ENCODE measurements at regions not wholly inside any gene's neighbourhood (a gene's known extent, or its start where the extent isn't known, plus 50 kb on each side); places are given as distances from the start of the nearest gene placed in this dataset.

- 75 to 88% methylated on average over 3 of the region's 3 CpGs for WGBS, 2 donors
- ATAC-seq (no peak), DNase-seq (no peak)
- no peaks in the 10 kb centered on the region for H3K9me3 ChIP-seq
- no peaks in the 10 kb centered on the region for H3K27me3 ChIP-seq
- H3K4me3 ChIP-seq = no peak overlapping the region
- intact Hi-C loops (cut with DNase I) = no loop called here
- no peaks in the 10 kb centered on the region for H3K4me1 ChIP-seq
- TF ChIP-seq, protein P1, sequence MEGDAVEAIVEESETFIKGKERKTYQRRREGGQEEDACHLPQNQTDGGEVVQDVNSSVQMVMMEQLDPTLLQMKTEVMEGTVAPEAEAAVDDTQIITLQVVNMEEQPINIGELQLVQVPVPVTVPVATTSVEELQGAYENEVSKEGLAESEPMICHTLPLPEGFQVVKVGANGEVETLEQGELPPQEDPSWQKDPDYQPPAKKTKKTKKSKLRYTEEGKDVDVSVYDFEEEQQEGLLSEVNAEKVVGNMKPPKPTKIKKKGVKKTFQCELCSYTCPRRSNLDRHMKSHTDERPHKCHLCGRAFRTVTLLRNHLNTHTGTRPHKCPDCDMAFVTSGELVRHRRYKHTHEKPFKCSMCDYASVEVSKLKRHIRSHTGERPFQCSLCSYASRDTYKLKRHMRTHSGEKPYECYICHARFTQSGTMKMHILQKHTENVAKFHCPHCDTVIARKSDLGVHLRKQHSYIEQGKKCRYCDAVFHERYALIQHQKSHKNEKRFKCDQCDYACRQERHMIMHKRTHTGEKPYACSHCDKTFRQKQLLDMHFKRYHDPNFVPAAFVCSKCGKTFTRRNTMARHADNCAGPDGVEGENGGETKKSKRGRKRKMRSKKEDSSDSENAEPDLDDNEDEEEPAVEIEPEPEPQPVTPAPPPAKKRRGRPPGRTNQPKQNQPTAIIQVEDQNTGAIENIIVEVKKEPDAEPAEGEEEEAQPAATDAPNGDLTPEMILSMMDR (IDR thresholded peaks at IDR 0.05) = no peak
- TF ChIP-seq POLR2A (IDR thresholded peaks at IDR 0.05) = no peak
- no peaks in the 10 kb centered on the region for H3K36me3 ChIP-seq (replicated peaks in 1 of 2; ENCODE audit: insufficient read depth in 1 of 2, low read depth in 2 of 2)
- H3K27ac ChIP-seq = no peak overlapping the region
These were observed 260.9 kb upstream of the CWC22 start for GRCh38 chr2:180268006-180268405.

DNA sequence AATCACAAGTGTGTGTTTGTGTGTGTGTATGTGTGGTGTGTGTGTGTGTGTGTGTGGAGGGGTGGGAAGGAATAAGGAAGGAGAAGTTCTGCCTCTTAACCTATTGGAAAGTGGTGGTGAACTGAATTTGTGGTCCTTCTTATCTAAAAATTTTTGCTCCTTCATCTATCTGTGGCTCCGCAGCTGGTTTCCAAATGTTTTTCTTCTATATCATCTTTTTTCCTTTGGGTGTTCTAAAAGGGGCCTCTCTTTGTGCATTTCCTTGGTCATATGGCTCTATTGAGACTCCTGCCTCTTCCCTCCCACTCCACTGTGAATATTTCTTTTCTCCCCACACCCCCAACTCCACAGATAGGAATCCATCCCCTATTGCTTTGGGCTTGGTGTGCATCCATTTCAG, 254.9 kb upstream of the CWC22 start:
- no peak overlapping the region for H3K4me3 ChIP-seq
- intact Hi-C loops (cut with DNase I) = no loop called here
- no peaks in the 10 kb centered on the region for H3K9me3 ChIP-seq
- ATAC-seq (no peak), DNase-seq (no peak)
- H3K27ac ChIP-seq = no peak overlapping the region
- 86 to 88% methylated on average over 1 of the region's 1 CpG for WGBS, 2 donors
- TF ChIP-seq, protein P1 (IDR thresholded peaks at IDR 0.05) = no peak
- TF ChIP-seq POLR2A (IDR thresholded peaks at IDR 0.05) = no peak
- H3K36me3 ChIP-seq (replicated peaks in 1 of 2; ENCODE audit: insufficient read depth in 1 of 2, low read depth in 2 of 2) = no peaks in the 10 kb centered on the region
- H3K4me1 ChIP-seq = no peaks in the 10 kb centered on the region
- no peaks in the 10 kb centered on the region for H3K27me3 ChIP-seq

DNA sequence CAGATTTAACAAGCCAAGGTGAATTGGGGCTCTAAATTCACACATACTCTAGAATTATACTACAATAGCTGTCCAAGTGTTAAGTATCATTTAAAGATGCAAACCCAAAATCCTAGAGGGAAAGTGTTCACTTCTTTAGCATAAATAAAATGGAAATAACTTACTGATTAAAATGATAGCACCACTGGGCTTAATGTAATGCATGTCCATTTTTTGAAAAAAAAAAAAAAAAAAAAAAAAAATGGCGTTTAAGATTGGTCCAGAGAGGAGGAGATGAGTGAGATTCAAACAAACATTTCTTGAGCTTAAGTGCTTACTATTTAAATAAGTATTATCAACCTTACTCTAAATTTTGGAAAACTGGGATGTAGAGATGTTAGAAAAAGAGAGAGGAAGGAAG, 251.5 kb upstream of the CWC22 start:
- no peaks in the 10 kb centered on the region for H3K36me3 ChIP-seq (replicated peaks in 1 of 2; ENCODE audit: insufficient read depth in 1 of 2, low read depth in 2 of 2)
- H3K27ac ChIP-seq = no peak overlapping the region
- H3K27me3 ChIP-seq = no peaks in the 10 kb centered on the region
- no peak for DNase-seq
- 20 to 31% methylated on average over 1 of the region's 1 CpG for WGBS, 2 donors
- intact Hi-C loops (cut with DNase I) = no loop called here
- no peak overlapping the region for H3K4me3 ChIP-seq
- no peak for ATAC-seq
- no peaks in the 10 kb centered on the region for H3K9me3 ChIP-seq
- TF ChIP-seq, protein P1 (IDR thresholded peaks at IDR 0.05) = no peak
- no peak for TF ChIP-seq POLR2A (IDR thresholded peaks at IDR 0.05)
- H3K4me1 ChIP-seq = no peaks in the 10 kb centered on the region

GRCh38 chr2:180258041-180258537, 251.0 kb upstream of the CWC22 start:
- ATAC-seq (no peak), DNase-seq (no peak)
- Histone ChIP-seq H3K27me3 (no peaks in the 10 kb centered on the region), H3K27ac (no peak overlapping the region), H3K4me3 (no peak overlapping the region), H3K9me3 (no peaks in the 10 kb centered on the region), H3K36me3 (replicated peaks in 1 of 2; ENCODE audit: insufficient read depth in 1 of 2, low read depth in 2 of 2) (no peaks in the 10 kb centered on the region), H3K4me1 (no peaks in the 10 kb centered on the region)
- TF ChIP-seq, protein P1 (IDR thresholded peaks at IDR 0.05) = no peak
- TF ChIP-seq POLR2A (IDR thresholded peaks at IDR 0.05) = no peak
- intact Hi-C loops (cut with DNase I) = no loop called here

DNA sequence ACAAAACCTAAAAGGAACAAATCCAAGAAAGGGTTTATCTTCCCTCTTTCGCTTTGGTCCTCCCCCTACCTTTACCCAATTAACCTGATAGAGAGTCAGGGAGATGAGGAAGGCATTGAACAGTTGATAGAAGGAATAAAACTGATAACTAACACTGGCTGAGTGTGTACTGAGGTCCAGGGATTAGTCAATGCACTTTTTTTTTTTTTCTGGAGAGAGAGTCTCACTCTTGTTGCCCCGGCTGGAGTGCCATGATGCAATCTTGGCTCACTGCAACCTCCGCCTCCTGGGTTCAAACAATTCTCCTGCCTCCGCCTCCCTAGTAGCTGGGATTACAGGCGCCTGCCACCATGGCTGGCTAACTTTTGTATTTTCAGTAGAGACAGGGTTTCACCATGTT, 250.2 kb upstream of the CWC22 start:
- intact Hi-C loops (cut with DNase I) = no loop called here
- no peak for ATAC-seq
- no peak for DNase-seq
- no peaks in the 10 kb centered on the region for H3K4me1 ChIP-seq
- no peak overlapping the region for H3K4me3 ChIP-seq
- 83 to 87% methylated on average over 5 of the region's 5 CpGs for WGBS, 2 donors
- no peak for TF ChIP-seq POLR2A (IDR thresholded peaks at IDR 0.05)
- TF ChIP-seq, protein P1 (IDR thresholded peaks at IDR 0.05) = no peak
- no peaks in the 10 kb centered on the region for H3K9me3 ChIP-seq
- H3K27ac ChIP-seq = no peak overlapping the region
- no peaks in the 10 kb centered on the region for H3K36me3 ChIP-seq (replicated peaks in 1 of 2; ENCODE audit: insufficient read depth in 1 of 2, low read depth in 2 of 2)
- H3K27me3 ChIP-seq = no peaks in the 10 kb centered on the region
